Loucy (cell line): ENCODE measurements at regions not wholly inside any gene's neighbourhood (a gene's known extent, or its start where the extent isn't known, plus 50 kb on each side); places are given as distances from the start of the nearest gene placed in this dataset.
"Not testable (repeated sequence)": the region's sequence is repeated elsewhere in the genome, so short reads cannot be mapped to it uniquely, and the experiment has no call there.

Source experiments
- H2AFZ ChIP-seq: fragments of 200-600 bp; sonication (generic); 2 replicates; pipeline ENCODE4 v1.6.0; 2016; ENCODE audit warnings: antibody characterized with exemption, mild to moderate bottlenecking, low read length, moderate library complexity
- H3F3A ChIP-seq: fragments of 200-600 bp; 2 replicates; pipeline ENCODE4 v1.6.0; 2016; ENCODE audit warnings: antibody characterized with exemption, low read depth, mild to moderate bottlenecking
- H3K27me3 ChIP-seq: fragments of 200-600 bp; sonication (generic); 2 replicates; pipeline ENCODE4 v1.6.1; 2014; ENCODE audit warnings: low read length, mild to moderate bottlenecking; ENCODE audit not compliant: insufficient read depth, poor library complexity, severe bottlenecking
- H3K36me3 ChIP-seq: fragments of 200-600 bp; sonication (generic); 2 replicates; pipeline ENCODE4 v1.6.1; 2016; ENCODE audit warnings: low read length; ENCODE audit not compliant: insufficient read depth
- H3K4me1 ChIP-seq: fragments of 200-600 bp; sonication (generic); 2 replicates; pipeline ENCODE4 v1.5.1; 2014; ENCODE audit warnings: low read length, mild to moderate bottlenecking; ENCODE audit not compliant: insufficient read depth, poor library complexity, severe bottlenecking
- H3K4me2 ChIP-seq: fragments of 200-600 bp; sonication (generic); 2 replicates; pipeline ENCODE4 v1.6.0; 2014; ENCODE audit warnings: antibody characterized with exemption, low read length, low read depth, mild to moderate bottlenecking; ENCODE audit not compliant: poor library complexity, severe bottlenecking
- H3K4me3 ChIP-seq: fragments of 200-600 bp; sonication (generic); 2 replicates; pipeline ENCODE4 v1.5.1; 2014; ENCODE audit warnings: low read length, mild to moderate bottlenecking, mixed read lengths; ENCODE audit not compliant: poor library complexity, severe bottlenecking
- H3K79me2 ChIP-seq: fragments of 200-600 bp; sonication (generic); 2 replicates; pipeline ENCODE4 v1.6.1; 2014; ENCODE audit warnings: low read length; ENCODE audit not compliant: insufficient read depth
- H3K9ac ChIP-seq: fragments of 200-600 bp; sonication (generic); 2 replicates; pipeline ENCODE4 v1.6.0; 2014; ENCODE audit warnings: mild to moderate bottlenecking, low read depth, low read length, moderate library complexity; ENCODE audit not compliant: poor library complexity, severe bottlenecking
- H3K9me2 ChIP-seq: fragments of 200-600 bp; sonication (generic); replicated peaks from 2 replicates; pipeline ENCODE4 v1.6.1; 2016; ENCODE audit warnings: low read depth, low read length, mixed read lengths
- H3K9me3 ChIP-seq: fragments of 200-600 bp; sonication (generic); 2 replicates; pipeline ENCODE4 v1.6.1; 2014; ENCODE audit warnings: mild to moderate bottlenecking, antibody characterized with exemption, low read length, low read depth; ENCODE audit not compliant: insufficient read depth
- H4K20me1 ChIP-seq: fragments of 200-600 bp; sonication (generic); 2 replicates; pipeline ENCODE4 v1.6.0; 2014; ENCODE audit warnings: antibody characterized with exemption, low read length, mild to moderate bottlenecking; ENCODE audit not compliant: insufficient read depth, poor library complexity, severe bottlenecking
- CTCF ChIP-seq: fragments of 200-600 bp; sonication (generic); conservative IDR thresholded peaks from 2 replicates; pipeline ENCODE4 v1.5.1; 2014; ENCODE audit warnings: mild to moderate bottlenecking, antibody characterized with exemption, low read length

GRCh38 chr1:16025-16424 is 435.5 kb downstream of the OR4F29 start:
- not testable (repeated sequence) for H3K9me2 ChIP-seq, H3K9ac ChIP-seq, H3K9me3 ChIP-seq, H4K20me1 ChIP-seq, H2AFZ ChIP-seq, H3K36me3 ChIP-seq, H3K4me2 ChIP-seq, H3K27me3 ChIP-seq, H3F3A ChIP-seq, H3K4me3 ChIP-seq, H3K4me1 ChIP-seq, H3K79me2 ChIP-seq
- 0 out of 2 replicates have a peak, but pooled peaks have one; percentile 8 for TF ChIP-seq CTCF

GRCh38 chr1:9941-10717 is 441.3 kb downstream of the OR4F29 start:
- H3K9me2 ChIP-seq, H3F3A ChIP-seq, H4K20me1 ChIP-seq, H3K4me1 ChIP-seq, H3K79me2 ChIP-seq, H3K4me3 ChIP-seq, H3K27me3 ChIP-seq, H2AFZ ChIP-seq, H3K4me2 ChIP-seq, H3K9ac ChIP-seq, H3K36me3 ChIP-seq, H3K9me3 ChIP-seq: not testable (repeated sequence)
